NOMO-1 treated with dmso at 0.1 percent for 144 hours (cell line): ENCODE measurements at regions not wholly inside any gene's neighbourhood (a gene's known extent, or its start where the extent isn't known, plus 50 kb on each side); places are given as distances from the start of the nearest gene placed in this dataset.

Experiments
- DNase-seq: peaks from one replicate; lab custom pipeline; 2025; ENCODE audit not compliant: unreplicated experiment; lab: John Stamatoyannopoulos, UW

GRCh38 chr5:56595566-56595965 lies 219.8 kb upstream of the MAP3K1 start:
- no peak for DNase-seq

DNA sequence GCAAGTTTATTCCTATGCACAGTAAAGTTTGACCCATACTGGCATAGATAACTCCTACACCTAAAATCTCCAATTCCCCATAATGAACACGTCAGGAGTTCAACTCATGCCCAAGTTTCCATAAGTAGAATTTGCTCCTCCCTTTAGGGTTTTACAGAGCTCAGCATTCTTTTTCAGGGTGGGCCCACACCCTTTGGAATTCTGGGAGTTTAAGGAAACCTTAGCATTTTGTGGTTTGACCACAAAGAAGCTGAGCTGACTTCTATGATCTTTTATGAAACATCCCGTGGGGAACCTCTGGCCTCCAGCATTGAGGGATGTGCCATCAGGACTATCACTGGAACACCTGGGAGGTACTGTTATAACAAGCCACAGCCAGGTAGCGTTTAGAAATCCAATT lies 220.6 kb upstream of the MAP3K1 start:
- no peak for DNase-seq

DNA sequence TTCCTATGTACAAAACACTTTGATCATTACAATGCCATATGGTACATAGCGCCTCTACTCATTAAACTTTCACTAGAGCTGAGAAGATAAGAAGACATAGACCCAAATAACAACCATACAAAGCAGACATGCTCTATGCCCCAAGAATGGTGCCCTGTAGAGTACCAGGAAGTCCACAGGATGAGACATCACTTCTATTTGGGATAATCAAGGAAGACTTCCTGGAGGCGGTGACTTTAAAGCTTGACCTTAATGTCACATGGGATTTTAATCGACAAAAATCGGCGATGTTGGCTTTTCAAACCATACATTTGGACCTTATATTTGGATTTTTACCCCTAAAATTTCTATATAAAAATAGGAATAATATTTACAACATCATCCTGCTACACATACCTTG lies 224.3 kb upstream of the MAP3K1 start:
- DNase-seq, result no peak

GRCh38 chr5:56589481-56589860 lies 225.9 kb upstream of the MAP3K1 start:
- DNase-seq, result no peak

GRCh38 chr5:56588636-56589480 lies 226.5 kb upstream of the MAP3K1 start:
- DNase-seq, result no peak

DNA sequence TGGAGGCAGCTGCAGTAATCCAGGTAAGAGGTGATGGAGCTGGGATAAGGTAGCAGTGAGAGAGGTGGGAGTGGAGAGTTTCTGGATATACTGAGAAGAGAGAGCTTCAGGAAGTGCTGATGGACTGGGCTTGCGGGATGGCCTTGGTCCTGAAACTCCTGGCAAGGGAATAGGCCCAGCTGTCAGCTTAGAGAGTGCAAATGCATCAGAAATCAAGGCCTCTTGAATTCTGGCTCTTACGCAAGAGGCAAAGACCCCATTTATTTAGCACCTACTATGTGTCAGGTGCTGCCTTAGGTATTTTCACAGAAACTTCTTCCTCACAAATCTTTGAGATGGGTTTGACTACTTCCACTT lies 227.2 kb upstream of the MAP3K1 start:
- DNase-seq, result no peak

GRCh38 chr5:56587381-56588130 lies 227.8 kb upstream of the MAP3K1 start:
- no peak for DNase-seq

DNA sequence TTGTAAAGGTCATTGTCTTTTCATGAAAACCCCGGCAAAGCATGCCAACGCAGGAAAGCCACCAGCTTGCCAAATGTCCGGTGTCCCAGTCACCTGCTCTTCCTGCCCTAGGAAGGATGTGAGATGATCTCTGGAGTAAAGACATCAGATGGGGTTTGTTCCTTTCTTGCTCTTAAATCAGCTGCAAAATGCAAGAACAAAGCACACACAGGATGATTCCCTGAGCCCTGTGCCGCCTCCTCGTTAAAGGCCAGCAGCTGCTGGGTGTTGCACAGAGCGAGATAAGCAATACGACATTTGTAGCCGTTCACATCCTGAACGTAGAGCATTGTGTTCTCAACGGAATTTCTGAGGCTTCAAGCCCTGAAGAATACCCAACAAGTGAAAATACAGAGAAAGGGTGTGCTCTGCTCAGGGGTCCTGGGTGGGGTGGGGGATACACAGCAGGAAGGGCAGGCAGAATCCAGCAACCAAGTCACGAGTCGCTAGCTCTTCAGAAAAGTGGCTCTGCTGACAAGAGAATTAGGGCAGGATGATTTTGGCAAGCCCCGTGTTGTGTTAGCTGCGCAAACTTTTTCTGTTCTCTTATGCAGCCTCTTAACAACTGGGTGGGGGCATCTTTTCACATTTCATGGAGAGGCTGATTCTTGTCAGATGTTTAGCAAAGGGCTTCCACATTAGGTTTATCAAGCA lies 229.2 kb upstream of the MAP3K1 start:
- no peak for DNase-seq

DNA sequence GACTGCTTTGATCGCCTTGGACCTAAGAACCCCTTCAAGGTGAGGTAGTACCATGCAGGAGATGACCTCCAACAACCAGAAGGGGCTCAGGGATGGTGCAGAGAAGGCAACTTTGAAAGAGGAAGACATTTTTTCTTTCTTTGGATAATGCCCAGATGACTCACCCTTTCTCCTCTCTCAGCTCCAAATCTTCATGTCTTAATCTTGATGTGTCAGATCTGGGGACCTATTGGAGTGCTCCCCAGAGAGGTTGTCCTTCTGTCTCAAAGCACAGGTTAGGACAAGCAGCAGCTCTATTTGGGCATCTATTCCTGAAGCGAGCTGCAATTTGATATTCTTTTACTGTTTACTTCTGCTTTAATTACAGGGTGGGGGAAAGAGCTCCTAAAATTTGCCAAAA lies 229.9 kb upstream of the MAP3K1 start:
- peak; percentile 44 for DNase-seq

DNA sequence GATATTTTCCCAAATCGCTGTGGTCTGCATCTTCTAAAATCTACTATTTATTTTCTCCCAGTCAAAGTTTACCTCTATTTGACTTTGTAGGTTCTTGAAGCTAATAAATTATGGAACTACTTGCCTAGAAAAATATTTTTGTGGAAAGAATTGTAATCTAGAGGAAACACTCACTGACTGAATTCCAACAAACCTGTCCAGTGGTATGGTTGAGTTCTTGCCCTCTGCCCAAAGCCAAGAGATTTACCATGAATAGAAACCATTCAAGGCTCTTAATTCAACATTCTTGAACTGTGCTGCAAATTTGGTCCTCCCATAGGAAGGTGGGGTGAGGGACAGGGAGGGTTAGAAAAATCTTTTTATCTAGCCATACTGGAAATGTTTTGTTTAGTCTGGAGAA lies 233.9 kb upstream of the MAP3K1 start:
- no peak for DNase-seq

DNA sequence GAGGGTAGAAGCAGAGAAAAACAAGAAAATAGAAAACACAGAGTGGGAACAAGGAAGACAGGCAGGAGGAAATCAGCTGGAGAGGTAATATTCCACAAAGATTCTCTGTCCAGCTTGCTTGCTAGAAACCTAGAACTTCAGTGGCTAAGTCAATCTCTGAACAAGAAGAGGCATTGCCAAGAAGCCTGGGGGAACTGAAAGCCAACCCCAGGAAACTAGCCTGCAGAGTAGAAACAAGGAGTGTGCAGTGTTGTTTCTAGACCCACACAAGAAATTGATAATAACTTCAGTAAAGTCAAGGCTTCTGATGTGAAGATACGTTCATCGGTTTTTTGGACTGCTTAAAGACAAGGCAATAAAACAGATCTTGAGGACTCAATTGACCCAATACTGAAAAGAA lies 234.5 kb upstream of the MAP3K1 start:
- DNase-seq, result no peak

DNA sequence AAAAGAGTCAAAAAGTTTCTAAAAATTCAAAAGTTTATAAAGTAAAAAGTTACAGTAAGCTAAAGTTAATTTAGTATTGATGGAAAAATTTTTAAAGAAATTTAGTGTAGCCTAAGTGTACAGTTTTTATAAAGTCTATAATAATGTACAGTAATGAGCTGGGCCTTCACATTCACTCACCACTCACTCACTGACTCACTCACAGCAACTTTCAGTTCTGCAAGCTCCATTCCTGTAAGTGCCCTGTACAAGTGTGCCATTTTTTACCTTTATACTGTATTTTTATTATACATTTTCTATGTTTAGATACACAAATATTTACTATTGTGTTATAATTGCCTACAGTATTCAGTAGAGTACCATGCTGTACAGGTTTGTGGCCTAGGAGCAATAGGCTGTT lies 239.5 kb upstream of the MAP3K1 start:
- DNase-seq, result no peak

DNA sequence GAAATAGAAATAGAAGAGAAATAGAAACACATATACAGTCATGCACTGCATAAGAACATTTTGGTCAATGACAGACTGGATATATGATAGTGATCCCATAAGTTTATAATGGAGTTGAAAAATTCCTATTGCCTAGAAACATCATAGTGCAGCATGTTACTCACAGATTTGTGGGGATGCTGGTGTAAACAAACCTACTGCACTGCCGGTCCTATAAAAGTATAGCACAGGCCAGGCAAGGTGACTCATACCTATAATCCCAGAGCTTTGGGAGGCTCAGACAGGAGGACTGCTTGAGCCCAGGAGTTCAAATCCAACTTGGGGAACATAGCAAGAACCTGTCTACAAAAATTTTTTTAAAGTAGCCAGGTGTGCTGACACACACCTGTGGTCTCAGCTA lies 240.6 kb upstream of the MAP3K1 start:
- DNase-seq, result no peak

- no peak for DNase-seq
Measured at GRCh38 chr5:56569566-56569965, 245.8 kb upstream of the MAP3K1 start.

- no peak for DNase-seq
Measured at GRCh38 chr5:56569076-56569475, 246.3 kb upstream of the MAP3K1 start.

DNA sequence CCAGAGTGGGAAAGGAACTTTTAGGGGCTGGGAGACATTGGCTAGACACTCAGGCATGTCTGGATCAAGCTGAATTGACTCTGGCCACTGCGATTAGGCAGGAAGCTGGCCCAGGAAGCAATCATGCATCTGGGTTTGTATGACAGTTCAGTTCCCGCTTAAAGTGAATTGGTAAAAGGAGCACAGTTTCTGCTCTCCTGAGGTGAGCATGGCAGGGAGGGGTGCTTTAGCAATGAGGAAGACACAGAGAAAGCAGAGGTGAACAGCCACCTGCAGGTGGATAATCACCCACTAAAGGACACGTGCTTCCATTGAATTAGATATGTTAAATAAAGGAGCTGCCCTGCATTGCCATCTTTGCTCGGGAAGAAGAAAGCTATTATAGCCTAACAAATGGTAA lies 248.1 kb upstream of the MAP3K1 start:
- no peak for DNase-seq

GRCh38 chr5:56566374-56567249 lies 248.7 kb upstream of the MAP3K1 start:
- DNase-seq, result no peak

DNA sequence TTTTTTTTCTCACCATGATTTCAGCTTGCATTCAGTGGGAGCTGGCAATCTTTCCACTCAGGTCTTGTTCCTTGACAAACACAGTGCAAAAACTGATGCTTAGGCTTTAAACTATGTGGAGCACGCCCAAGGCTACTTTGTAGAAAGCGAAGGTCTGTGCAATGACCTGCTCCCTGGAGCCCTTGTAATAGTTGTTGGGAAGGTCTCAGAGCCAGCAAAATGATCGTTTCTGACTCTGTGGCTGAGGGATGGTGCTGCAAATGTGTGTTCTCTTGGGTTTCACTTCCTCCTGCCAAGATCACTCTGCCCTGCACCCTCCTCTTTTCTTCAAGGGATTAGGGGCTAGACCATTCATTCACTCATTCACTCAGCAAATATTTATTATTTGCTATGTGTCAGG lies 249.7 kb upstream of the MAP3K1 start:
- peak; percentile 70 for DNase-seq

DNA sequence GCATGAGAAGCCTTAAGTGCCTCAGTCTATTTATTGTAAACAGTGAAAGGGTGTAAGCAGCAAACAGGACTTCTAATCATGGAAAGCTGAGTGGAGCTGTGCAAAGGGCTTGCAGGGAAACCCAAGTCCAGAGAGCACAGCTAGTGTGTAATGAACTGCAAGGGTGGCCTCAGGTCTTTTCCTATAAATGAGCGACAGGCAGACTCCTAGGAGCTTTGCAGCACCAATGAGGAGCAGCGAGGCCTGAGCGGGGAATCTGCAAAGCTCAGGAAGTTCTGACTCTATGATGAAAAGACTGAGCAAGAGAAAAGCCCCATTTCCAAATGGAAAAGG lies 250.1 kb upstream of the MAP3K1 start:
- no peak for DNase-seq

- DNase-seq, result no peak
Measured at GRCh38 chr5:56564541-56565282, 250.6 kb upstream of the MAP3K1 start.

GRCh38 chr5:56561455-56561854 lies 253.9 kb upstream of the MAP3K1 start:
- DNase-seq, result no peak
